Activated CD4-positive, alpha-beta T cell treated with anti-CD3 and anti-CD28 coated beads, Interleukin-2, amount 10 ng/mL, durations not matched to agents 24 days and 14 days (primary cell): ENCODE measurements at regions not wholly inside any gene's neighbourhood (a gene's known extent, or its start where the extent isn't known, plus 50 kb on each side); places are given as distances from the start of the nearest gene placed in this dataset.

Experiments used
- DNase-seq: peaks from one replicate; pipeline ENCODE4 v3.0.0; 2022
- H3K27ac Mint-ChIP-seq: one replicate; pipeline ENCODE4 v1.8.0; 2022; ENCODE audit warnings: mild to moderate bottlenecking, mixed read lengths
- H3K27me3 Mint-ChIP-seq: one replicate; pipeline ENCODE4 v1.8.0; 2022; ENCODE audit warnings: mixed read lengths
- H3K36me3 Mint-ChIP-seq: one replicate; pipeline ENCODE4 v1.8.0; 2022; ENCODE audit warnings: low read depth, mild to moderate bottlenecking, mixed read lengths
- H3K4me1 Mint-ChIP-seq: one replicate; pipeline ENCODE4 v1.8.0; 2021; ENCODE audit warnings: mixed read lengths
- H3K4me3 Mint-ChIP-seq: one replicate; pipeline ENCODE4 v1.8.0; 2022; ENCODE audit warnings: mild to moderate bottlenecking, moderate library complexity, mixed read lengths
- H3K9me3 Mint-ChIP-seq: one replicate; pipeline ENCODE4 v1.8.0; 2021; ENCODE audit warnings: mixed read lengths
- intact Hi-C: fragments of 100-400 bp; cut with micrococcal nuclease; formaldehyde crosslinking; loops from one replicate; pipeline ENCODE4 v1.15.1; 2023

- H3K4me3 Mint-ChIP-seq = no peak overlapping the region
- no peak overlapping the region for H3K27ac Mint-ChIP-seq
- H3K4me1 Mint-ChIP-seq = no peaks in the 10 kb centered on the region
- no peak for DNase-seq
- intact Hi-C loops = no loop called here
- H3K9me3 Mint-ChIP-seq = no peaks in the 10 kb centered on the region
- no peaks in the 10 kb centered on the region for H3K36me3 Mint-ChIP-seq
- no peaks in the 10 kb centered on the region for H3K27me3 Mint-ChIP-seq
Observed at GRCh38 chr21:16294128-16294527, 564.3 kb downstream of the USP25 start.

GRCh38 chr21:16302851-16303282 is 573.1 kb downstream of the USP25 start:
- Mint-ChIP-seq H3K9me3 (no peaks in the 10 kb centered on the region), H3K4me1 (no peaks in the 10 kb centered on the region), H3K27me3 (no peaks in the 10 kb centered on the region), H3K4me3 (no peak overlapping the region), H3K36me3 (no peaks in the 10 kb centered on the region), H3K27ac (no peak overlapping the region)
- intact Hi-C loops = no loop called here
- DNase-seq = no peak

- Mint-ChIP-seq H3K36me3 (no peaks in the 10 kb centered on the region), H3K4me1 (no peaks in the 10 kb centered on the region), H3K27ac (no peak overlapping the region), H3K27me3 (no peaks in the 10 kb centered on the region), H3K9me3 (no peaks in the 10 kb centered on the region), H3K4me3 (no peak overlapping the region)
- intact Hi-C loops = no loop called here
- DNase-seq = no peak
Observed at GRCh38 chr21:16304174-16305095, 574.7 kb downstream of the USP25 start.

- intact Hi-C loops = no loop called here
- DNase-seq = no peak
- Mint-ChIP-seq H3K27ac (no peak overlapping the region), H3K9me3 (no peaks in the 10 kb centered on the region), H3K27me3 (no peaks in the 10 kb centered on the region), H3K4me3 (no peak overlapping the region), H3K36me3 (no peaks in the 10 kb centered on the region), H3K4me1 (no peaks in the 10 kb centered on the region)
Observed at GRCh38 chr21:16305686-16306085, 575.9 kb downstream of the USP25 start.

GRCh38 chr21:16307256-16307655 is 577.5 kb downstream of the USP25 start:
- no peak overlapping the region for H3K27ac Mint-ChIP-seq
- H3K4me3 Mint-ChIP-seq = no peak overlapping the region
- no peaks in the 10 kb centered on the region for H3K4me1 Mint-ChIP-seq
- H3K36me3 Mint-ChIP-seq = no peaks in the 10 kb centered on the region
- no peak for DNase-seq
- intact Hi-C loops = no loop called here
- no peaks in the 10 kb centered on the region for H3K9me3 Mint-ChIP-seq
- H3K27me3 Mint-ChIP-seq = no peaks in the 10 kb centered on the region

GRCh38 chr21:16308269-16308668 is 578.5 kb downstream of the USP25 start:
- intact Hi-C loops = no loop called here
- H3K36me3 Mint-ChIP-seq = no peaks in the 10 kb centered on the region
- H3K4me1 Mint-ChIP-seq = no peaks in the 10 kb centered on the region
- no peaks in the 10 kb centered on the region for H3K9me3 Mint-ChIP-seq
- no peak overlapping the region for H3K27ac Mint-ChIP-seq
- no peak for DNase-seq
- H3K4me3 Mint-ChIP-seq = no peak overlapping the region
- H3K27me3 Mint-ChIP-seq = no peaks in the 10 kb centered on the region

- no peaks in the 10 kb centered on the region for H3K27me3 Mint-ChIP-seq
- no peak overlapping the region for H3K4me3 Mint-ChIP-seq
- no peaks in the 10 kb centered on the region for H3K4me1 Mint-ChIP-seq
- intact Hi-C loops = no loop called here
- no peaks in the 10 kb centered on the region for H3K9me3 Mint-ChIP-seq
- H3K36me3 Mint-ChIP-seq = no peaks in the 10 kb centered on the region
- no peak for DNase-seq
- H3K27ac Mint-ChIP-seq = no peak overlapping the region
Observed at GRCh38 chr21:16309250-16309971, 579.6 kb downstream of the USP25 start.

- intact Hi-C loops = no loop called here
- Mint-ChIP-seq H3K4me3 (no peak overlapping the region), H3K9me3 (no peaks in the 10 kb centered on the region), H3K27me3 (no peaks in the 10 kb centered on the region), H3K27ac (no peak overlapping the region), H3K36me3 (no peaks in the 10 kb centered on the region), H3K4me1 (no peaks in the 10 kb centered on the region)
- no peak for DNase-seq
Observed at GRCh38 chr21:16310176-16310575, 580.4 kb downstream of the USP25 start.

- Mint-ChIP-seq H3K4me3 (no peak overlapping the region), H3K4me1 (no peaks in the 10 kb centered on the region)
Observed at GRCh38 chr21:16311229-16311628, 581.4 kb downstream of the USP25 start.

GRCh38 chr21:16312321-16312720 is 582.5 kb downstream of the USP25 start:
- Mint-ChIP-seq H3K4me1 (no peaks in the 10 kb centered on the region), H3K36me3 (no peaks in the 10 kb centered on the region), H3K27ac (no peak overlapping the region), H3K4me3 (no peak overlapping the region), H3K9me3 (no peaks in the 10 kb centered on the region), H3K27me3 (no peaks in the 10 kb centered on the region)
- intact Hi-C loops = no loop called here
- DNase-seq = no peak

More at GRCh38 chr21:16311229-16311628, 581.4 kb downstream of the USP25 start:
- intact Hi-C loops = no loop called here
- Mint-ChIP-seq H3K9me3 (no peaks in the 10 kb centered on the region), H3K36me3 (no peaks in the 10 kb centered on the region), H3K27ac (no peak overlapping the region), H3K27me3 (no peaks in the 10 kb centered on the region)
- DNase-seq = no peak

- intact Hi-C loops = no loop called here
- H3K4me1 Mint-ChIP-seq = no peaks in the 10 kb centered on the region
- no peaks in the 10 kb centered on the region for H3K27me3 Mint-ChIP-seq
- H3K4me3 Mint-ChIP-seq = no peak overlapping the region
- H3K36me3 Mint-ChIP-seq = no peaks in the 10 kb centered on the region
- no peak for DNase-seq
- H3K27ac Mint-ChIP-seq = no peak overlapping the region
- no peaks in the 10 kb centered on the region for H3K9me3 Mint-ChIP-seq
Observed at GRCh38 chr21:16315223-16315622, 585.4 kb downstream of the USP25 start.

GRCh38 chr21:16318651-16319300 is 589.0 kb downstream of the USP25 start:
- H3K27me3 Mint-ChIP-seq = no peaks in the 10 kb centered on the region

GRCh38 chr21:16320110-16320509 is 590.3 kb downstream of the USP25 start:
- H3K4me3 Mint-ChIP-seq = no peak overlapping the region
- no peaks in the 10 kb centered on the region for H3K27me3 Mint-ChIP-seq
- intact Hi-C loops = no loop called here
- no peak overlapping the region for H3K27ac Mint-ChIP-seq
- no peaks in the 10 kb centered on the region for H3K9me3 Mint-ChIP-seq
- no peaks in the 10 kb centered on the region for H3K4me1 Mint-ChIP-seq
- DNase-seq = no peak
- no peaks in the 10 kb centered on the region for H3K36me3 Mint-ChIP-seq

More at GRCh38 chr21:16318651-16319300, 589.0 kb downstream of the USP25 start:
- H3K9me3 Mint-ChIP-seq = no peaks in the 10 kb centered on the region
- intact Hi-C loops = no loop called here
- no peak overlapping the region for H3K4me3 Mint-ChIP-seq
- H3K27ac Mint-ChIP-seq = no peak overlapping the region
- no peaks in the 10 kb centered on the region for H3K36me3 Mint-ChIP-seq
- H3K4me1 Mint-ChIP-seq = no peaks in the 10 kb centered on the region
- no peak for DNase-seq

GRCh38 chr21:16322454-16322853 is 592.7 kb downstream of the USP25 start:
- no peak for DNase-seq
- intact Hi-C loops = no loop called here
- Mint-ChIP-seq H3K27ac (no peak overlapping the region), H3K4me1 (no peaks in the 10 kb centered on the region), H3K36me3 (no peaks in the 10 kb centered on the region), H3K9me3 (no peaks in the 10 kb centered on the region), H3K4me3 (no peak overlapping the region), H3K27me3 (peaks cover 2% of the 10 kb centered on the region)
